ENCODE measurements at regions not wholly inside any gene's neighbourhood (a gene's known extent, or its start where the extent isn't known, plus 50 kb on each side); places are given as distances from the start of the nearest gene placed in this dataset.

GRCh38 chr6:776951-777350, 84.0 kb upstream of the EXOC2 start:
- TF ChIP-seq, protein P1, sequence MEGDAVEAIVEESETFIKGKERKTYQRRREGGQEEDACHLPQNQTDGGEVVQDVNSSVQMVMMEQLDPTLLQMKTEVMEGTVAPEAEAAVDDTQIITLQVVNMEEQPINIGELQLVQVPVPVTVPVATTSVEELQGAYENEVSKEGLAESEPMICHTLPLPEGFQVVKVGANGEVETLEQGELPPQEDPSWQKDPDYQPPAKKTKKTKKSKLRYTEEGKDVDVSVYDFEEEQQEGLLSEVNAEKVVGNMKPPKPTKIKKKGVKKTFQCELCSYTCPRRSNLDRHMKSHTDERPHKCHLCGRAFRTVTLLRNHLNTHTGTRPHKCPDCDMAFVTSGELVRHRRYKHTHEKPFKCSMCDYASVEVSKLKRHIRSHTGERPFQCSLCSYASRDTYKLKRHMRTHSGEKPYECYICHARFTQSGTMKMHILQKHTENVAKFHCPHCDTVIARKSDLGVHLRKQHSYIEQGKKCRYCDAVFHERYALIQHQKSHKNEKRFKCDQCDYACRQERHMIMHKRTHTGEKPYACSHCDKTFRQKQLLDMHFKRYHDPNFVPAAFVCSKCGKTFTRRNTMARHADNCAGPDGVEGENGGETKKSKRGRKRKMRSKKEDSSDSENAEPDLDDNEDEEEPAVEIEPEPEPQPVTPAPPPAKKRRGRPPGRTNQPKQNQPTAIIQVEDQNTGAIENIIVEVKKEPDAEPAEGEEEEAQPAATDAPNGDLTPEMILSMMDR (IDR thresholded peaks at IDR 0.05; ENCODE audit: poor library complexity), result no peak
- TF ChIP-seq EZH2 (IDR thresholded peaks at IDR 0.05; ENCODE audit: borderline replicate concordance), result no peak

All from hepatocyte (in vitro differentiated cells).